IMR-90 (cell line): ENCODE measurements at regions not wholly inside any gene's neighbourhood (a gene's known extent, or its start where the extent isn't known, plus 50 kb on each side); places are given as distances from the start of the nearest gene placed in this dataset.

Experiments
- BHLHE40 ChIP-seq: fragments of 150-350 bp; IDR thresholded peaks from 2 replicates; pipeline ENCODE4 v1.6.1; 2016; ENCODE audit warnings: mild to moderate bottlenecking, low read depth, low read length
- CEBPB ChIP-seq: IDR thresholded peaks from 2 replicates; pipeline ENCODE4 v1.6.1; 2012; ENCODE audit warnings: low read depth, low read length, improper control_type of control experiment
- FOS ChIP-seq: fragments of 150-350 bp; IDR thresholded peaks from 2 replicates; pipeline ENCODE4 v1.6.1; 2016; ENCODE audit warnings: low read depth, low read length
- MAFK ChIP-seq: IDR thresholded peaks from 2 replicates; pipeline ENCODE4 v1.6.1; 2012; ENCODE audit warnings: low read depth, low read length, improper control_type of control experiment
- MAZ ChIP-seq: IDR thresholded peaks from 2 replicates; pipeline ENCODE4 v1.6.1; 2012; ENCODE audit warnings: low read depth, mild to moderate bottlenecking, low read length, improper control_type of control experiment, moderate library complexity, borderline replicate concordance
- NFE2L2 ChIP-seq: fragments of 150-350 bp; IDR thresholded peaks from 2 replicates; pipeline ENCODE4 v1.6.1; 2016; ENCODE audit warnings: low read depth, mild to moderate bottlenecking, low read length
- POLR2A ChIP-seq: IDR thresholded peaks from 2 replicates; pipeline ENCODE4 v1.6.1; 2012; ENCODE audit warnings: mild to moderate bottlenecking, low read depth, low read length
- RAD21 ChIP-seq: IDR thresholded peaks from 2 replicates; pipeline ENCODE4 v1.6.1; 2012; ENCODE audit warnings: low read length, improper control_type of control experiment
- RCOR1 ChIP-seq: IDR thresholded peaks from 2 replicates; pipeline ENCODE4 v1.6.1; 2012; ENCODE audit warnings: mild to moderate bottlenecking, low read length, improper control_type of control experiment; ENCODE audit not compliant: insufficient replicate concordance
- RFX5 ChIP-seq: IDR thresholded peaks from 2 replicates; pipeline ENCODE4 v1.8.0; 2012; ENCODE audit warnings: low read depth, mild to moderate bottlenecking, low read length, moderate library complexity
- TF ChIP-seq, protein P1 (sequence below): conservative IDR thresholded peaks from 2 replicates; pipeline ENCODE4 v1.5.1; 2012; ENCODE audit warnings: mild to moderate bottlenecking, low read depth, low read length, improper control_type of control experiment
- TF ChIP-seq, protein P2 (sequence below): fragments of 150-350 bp; IDR thresholded peaks from 2 replicates; pipeline ENCODE4 v1.6.1; 2017; ENCODE audit warnings: mild to moderate bottlenecking, antibody characterized with exemption, low read length, low read depth
- TF ChIP-seq, protein P3 (sequence below): fragments of 150-350 bp; IDR thresholded peaks from 2 replicates; pipeline ENCODE4 v1.6.1; 2016; ENCODE audit warnings: low read depth, mild to moderate bottlenecking, low read length, moderate library complexity, borderline replicate concordance

DNA sequence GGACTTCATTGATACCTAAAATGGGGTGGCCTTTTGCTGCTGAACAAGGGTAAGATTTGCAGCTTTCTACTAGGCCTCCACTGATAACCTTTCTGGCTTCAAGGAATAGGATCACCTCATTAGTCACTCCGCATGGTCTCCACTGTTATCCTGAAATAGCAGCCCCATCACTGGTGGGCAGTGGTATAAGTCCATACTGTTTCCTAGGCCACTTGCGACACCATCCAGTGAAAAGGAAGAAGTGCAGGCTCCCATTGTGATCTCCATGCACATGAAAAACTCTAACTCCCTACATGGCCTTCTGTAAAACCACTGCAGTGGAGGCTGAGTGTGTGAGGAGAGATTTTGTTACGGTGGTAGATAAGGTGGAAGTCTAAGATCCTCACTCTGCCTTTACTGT is 1455.9 kb downstream of the SI start:
- TF ChIP-seq, protein P1, sequence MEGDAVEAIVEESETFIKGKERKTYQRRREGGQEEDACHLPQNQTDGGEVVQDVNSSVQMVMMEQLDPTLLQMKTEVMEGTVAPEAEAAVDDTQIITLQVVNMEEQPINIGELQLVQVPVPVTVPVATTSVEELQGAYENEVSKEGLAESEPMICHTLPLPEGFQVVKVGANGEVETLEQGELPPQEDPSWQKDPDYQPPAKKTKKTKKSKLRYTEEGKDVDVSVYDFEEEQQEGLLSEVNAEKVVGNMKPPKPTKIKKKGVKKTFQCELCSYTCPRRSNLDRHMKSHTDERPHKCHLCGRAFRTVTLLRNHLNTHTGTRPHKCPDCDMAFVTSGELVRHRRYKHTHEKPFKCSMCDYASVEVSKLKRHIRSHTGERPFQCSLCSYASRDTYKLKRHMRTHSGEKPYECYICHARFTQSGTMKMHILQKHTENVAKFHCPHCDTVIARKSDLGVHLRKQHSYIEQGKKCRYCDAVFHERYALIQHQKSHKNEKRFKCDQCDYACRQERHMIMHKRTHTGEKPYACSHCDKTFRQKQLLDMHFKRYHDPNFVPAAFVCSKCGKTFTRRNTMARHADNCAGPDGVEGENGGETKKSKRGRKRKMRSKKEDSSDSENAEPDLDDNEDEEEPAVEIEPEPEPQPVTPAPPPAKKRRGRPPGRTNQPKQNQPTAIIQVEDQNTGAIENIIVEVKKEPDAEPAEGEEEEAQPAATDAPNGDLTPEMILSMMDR = no peak
- TF ChIP-seq POLR2A (no peak), RAD21 (no peak), MAZ (no peak), CEBPB (no peak), MAFK (no peak), RCOR1 (no peak), BHLHE40 (no peak), FOS (no peak), NFE2L2 (no peak), RFX5 (no peak)
- TF ChIP-seq, protein P2, sequence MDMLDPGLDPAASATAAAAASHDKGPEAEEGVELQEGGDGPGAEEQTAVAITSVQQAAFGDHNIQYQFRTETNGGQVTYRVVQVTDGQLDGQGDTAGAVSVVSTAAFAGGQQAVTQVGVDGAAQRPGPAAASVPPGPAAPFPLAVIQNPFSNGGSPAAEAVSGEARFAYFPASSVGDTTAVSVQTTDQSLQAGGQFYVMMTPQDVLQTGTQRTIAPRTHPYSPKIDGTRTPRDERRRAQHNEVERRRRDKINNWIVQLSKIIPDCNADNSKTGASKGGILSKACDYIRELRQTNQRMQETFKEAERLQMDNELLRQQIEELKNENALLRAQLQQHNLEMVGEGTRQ = no peak
- TF ChIP-seq, protein P3, sequence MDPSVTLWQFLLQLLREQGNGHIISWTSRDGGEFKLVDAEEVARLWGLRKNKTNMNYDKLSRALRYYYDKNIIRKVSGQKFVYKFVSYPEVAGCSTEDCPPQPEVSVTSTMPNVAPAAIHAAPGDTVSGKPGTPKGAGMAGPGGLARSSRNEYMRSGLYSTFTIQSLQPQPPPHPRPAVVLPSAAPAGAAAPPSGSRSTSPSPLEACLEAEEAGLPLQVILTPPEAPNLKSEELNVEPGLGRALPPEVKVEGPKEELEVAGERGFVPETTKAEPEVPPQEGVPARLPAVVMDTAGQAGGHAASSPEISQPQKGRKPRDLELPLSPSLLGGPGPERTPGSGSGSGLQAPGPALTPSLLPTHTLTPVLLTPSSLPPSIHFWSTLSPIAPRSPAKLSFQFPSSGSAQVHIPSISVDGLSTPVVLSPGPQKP = no peak
